K562 (cell line): ENCODE measurements at regions not wholly inside any gene's neighbourhood (a gene's known extent, or its start where the extent isn't known, plus 50 kb on each side); places are given as distances from the start of the nearest gene placed in this dataset.

Experiments used
- BCLAF1 ChIP-seq, 2 experiments: fragments of 450-650 bp in 1 of 2; IDR thresholded peaks; 2 replicates each; pipeline ENCODE4 v1.6.1; 2011 to 2017; ENCODE audit warnings: low read depth in 2 of 2, antibody characterized with exemption in 1 of 2, borderline replicate concordance in 1 of 2, low read length in 1 of 2, mild to moderate bottlenecking in 1 of 2, mixed read lengths in 1 of 2; ENCODE audit not compliant: control insufficient read depth in 1 of 2
- CTCF ChIP-seq, 3 experiments: IDR thresholded peaks in 2 of 3; conservative IDR thresholded peaks in 1 of 3; 2 replicates each; pipeline ENCODE4 v1.5.1; 2011 to 2012; ENCODE audit warnings: low read length in 3 of 3, mild to moderate bottlenecking in 3 of 3, control low read depth in 2 of 3, improper control_type of control experiment in 1 of 3, inconsistent platforms in 1 of 3, low read depth in 1 of 3, mixed read lengths in 1 of 3, moderate library complexity in 1 of 3; ENCODE audit not compliant: insufficient read depth in 2 of 3
- ETS1 ChIP-seq: conservative IDR thresholded peaks from 2 replicates; pipeline ENCODE4 v1.6.1; 2011; ENCODE audit warnings: low read depth, mild to moderate bottlenecking, low read length; ENCODE audit not compliant: control insufficient read depth
- FOXO4 ChIP-seq: fragments of 450-650 bp; formaldehyde crosslinking; IDR thresholded peaks from 2 replicates; pipeline ENCODE4 v1.4.0; 2020; ENCODE audit warnings: mild to moderate bottlenecking, moderate library complexity
- NRF1 ChIP-seq, 2 experiments: fragments of 450-650 bp; IDR thresholded peaks in 1 of 2; conservative IDR thresholded peaks in 1 of 2; 2 replicates each; pipeline ENCODE4 v1.6.1; 2014; ENCODE audit warnings: mild to moderate bottlenecking in 2 of 2
- POLR2A ChIP-seq: fragments of 450-650 bp; conservative IDR thresholded peaks from 2 replicates; pipeline ENCODE4 v1.6.1; 2016
- TCF7L2 ChIP-seq: fragments of 150-350 bp; IDR thresholded peaks from 2 replicates; pipeline ENCODE4 v1.6.1; 2016; ENCODE audit warnings: low read depth, mild to moderate bottlenecking, low read length, moderate library complexity
- TF ChIP-seq, protein P1 (sequence below): fragments of 450-650 bp; IDR thresholded peaks from 2 replicates; pipeline ENCODE4 v1.6.1; 2016; ENCODE audit warnings: antibody characterized with exemption
- TF ChIP-seq, protein P2 (sequence below): fragments of 200-800 bp; sonication (Bioruptor generic); IDR thresholded peaks from 2 replicates; pipeline ENCODE4 v1.6.1; 2017; ENCODE audit warnings: missing genetic modification characterization, missing compliant biosample characterization

DNA sequence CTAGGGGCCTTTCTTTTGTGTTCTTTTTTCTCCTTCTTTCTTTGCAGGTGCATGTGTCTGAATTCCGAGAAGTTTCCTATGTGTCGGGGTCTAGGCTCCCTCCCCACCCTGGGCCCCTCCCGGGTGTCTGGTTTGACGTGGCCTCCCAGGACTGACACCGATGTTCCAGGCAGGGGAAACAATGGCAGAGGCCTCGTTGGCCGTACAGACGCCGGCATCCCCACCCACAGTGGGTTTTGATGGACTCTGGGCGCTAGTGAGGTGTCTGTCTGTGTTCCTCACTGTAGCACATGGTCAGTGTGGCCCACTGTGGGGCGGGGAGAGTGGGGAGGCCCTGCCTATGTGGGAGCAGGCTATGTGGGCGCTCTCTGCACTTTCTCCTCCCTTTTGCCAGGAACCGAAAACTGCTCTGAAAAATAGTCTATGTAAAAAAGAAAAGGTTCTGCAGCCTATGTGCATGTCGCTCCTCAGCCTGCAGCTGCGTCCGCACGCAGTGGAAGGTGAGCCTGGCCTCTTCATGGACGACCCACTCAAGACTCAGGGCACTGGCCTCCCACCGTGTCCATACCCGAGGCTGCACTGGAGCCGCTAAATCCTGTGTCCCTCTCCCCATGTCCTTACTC, 90.9 kb upstream of the ASB18 start:
- TF ChIP-seq ETS1: no peak
- no peak for TF ChIP-seq CTCF (IDR thresholded peaks at IDR 0.05 in 2 of 3, conservative IDR thresholded peaks at IDR 0.05 in 1 of 3; ENCODE audit: insufficient read depth in 2 of 3, low read depth in 1 of 3, low read length in 3 of 3)
- no peak for TF ChIP-seq POLR2A
- no peak for TF ChIP-seq NRF1 (conservative IDR thresholded peaks at IDR 0.05 in 1 of 2, IDR thresholded peaks at IDR 0.05 in 1 of 2)
- no peak for TF ChIP-seq BCLAF1 (IDR thresholded peaks at IDR 0.05; ENCODE audit: borderline replicate concordance in 1 of 2, control insufficient read depth in 1 of 2, low read depth in 2 of 2, low read length in 1 of 2)
- TF ChIP-seq TCF7L2: no peak
- TF ChIP-seq, protein P1, sequence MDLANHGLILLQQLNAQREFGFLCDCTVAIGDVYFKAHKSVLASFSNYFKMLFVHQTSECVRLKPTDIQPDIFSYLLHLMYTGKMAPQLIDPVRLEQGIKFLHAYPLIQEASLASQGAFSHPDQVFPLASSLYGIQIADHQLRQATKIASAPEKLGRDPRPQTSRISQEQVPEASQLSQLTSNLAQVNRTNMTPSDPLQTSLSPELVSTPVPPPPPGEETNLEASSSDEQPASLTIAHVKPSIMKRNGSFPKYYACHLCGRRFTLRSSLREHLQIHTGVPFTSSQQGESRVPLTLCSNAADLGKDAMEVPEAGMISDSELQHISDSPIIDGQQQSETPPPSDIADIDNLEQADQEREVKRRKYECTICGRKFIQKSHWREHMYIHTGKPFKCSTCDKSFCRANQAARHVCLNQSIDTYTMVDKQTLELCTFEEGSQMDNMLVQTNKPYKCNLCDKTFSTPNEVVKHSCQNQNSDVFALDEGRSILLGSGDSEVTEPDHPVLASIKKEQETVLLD: no peak
- TF ChIP-seq FOXO4 (CRISPR knock-in tag): no peak
- TF ChIP-seq, protein P2, sequence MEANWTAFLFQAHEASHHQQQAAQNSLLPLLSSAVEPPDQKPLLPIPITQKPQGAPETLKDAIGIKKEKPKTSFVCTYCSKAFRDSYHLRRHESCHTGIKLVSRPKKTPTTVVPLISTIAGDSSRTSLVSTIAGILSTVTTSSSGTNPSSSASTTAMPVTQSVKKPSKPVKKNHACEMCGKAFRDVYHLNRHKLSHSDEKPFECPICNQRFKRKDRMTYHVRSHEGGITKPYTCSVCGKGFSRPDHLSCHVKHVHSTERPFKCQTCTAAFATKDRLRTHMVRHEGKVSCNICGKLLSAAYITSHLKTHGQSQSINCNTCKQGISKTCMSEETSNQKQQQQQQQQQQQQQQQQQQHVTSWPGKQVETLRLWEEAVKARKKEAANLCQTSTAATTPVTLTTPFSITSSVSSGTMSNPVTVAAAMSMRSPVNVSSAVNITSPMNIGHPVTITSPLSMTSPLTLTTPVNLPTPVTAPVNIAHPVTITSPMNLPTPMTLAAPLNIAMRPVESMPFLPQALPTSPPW (CRISPR knock-in tag): no peak
